G401 (cell line): ENCODE measurements at regions not wholly inside any gene's neighbourhood (a gene's known extent, or its start where the extent isn't known, plus 50 kb on each side); places are given as distances from the start of the nearest gene placed in this dataset.

Experiments used
- DNase-seq: peaks from one replicate; pipeline ENCODE4 v3.0.0-alpha.2; 2015; ENCODE audit warnings: low spot score
- in situ Hi-C: cut with HindIII; loops from 2 replicates; pipeline ENCODE4 v1.10.0; 2016; ENCODE audit warnings: low sequenced_read_pairs, mixed read lengths

- no peak for DNase-seq
- in situ Hi-C loops: no loop called here
These were observed 166.6 kb upstream of the MCTP2 start for GRCh38 chr15:94064676-94065313.

DNA sequence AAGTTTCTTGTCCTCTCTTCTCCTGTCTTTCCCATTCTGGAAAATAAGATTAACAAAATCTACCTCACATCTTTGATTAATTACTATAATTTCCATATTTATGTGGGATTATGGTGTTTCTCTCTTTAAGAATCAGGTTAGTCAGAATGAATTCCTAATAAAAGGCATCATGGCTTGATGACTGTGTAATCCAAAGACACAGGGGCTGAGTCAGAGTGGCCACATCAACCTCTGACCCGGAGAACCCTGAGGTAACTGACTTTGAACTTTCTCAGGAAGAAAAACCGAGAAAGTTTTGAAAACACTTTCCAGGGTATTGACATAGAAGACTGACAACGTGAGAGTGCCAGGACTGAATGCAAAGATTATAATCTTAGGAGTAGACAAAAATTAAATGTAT lies 170.3 kb upstream of the MCTP2 start:
- in situ Hi-C loops: no loop called here
- DNase-seq: no peak

GRCh38 chr15:94059013-94059587 lies 172.3 kb upstream of the MCTP2 start:
- in situ Hi-C loops: no loop called here
- no peak for DNase-seq

- DNase-seq: no peak
- in situ Hi-C loops: no loop called here
These were observed 174.1 kb upstream of the MCTP2 start for GRCh38 chr15:94057305-94057704.

GRCh38 chr15:94056314-94056713 lies 175.0 kb upstream of the MCTP2 start:
- in situ Hi-C loops: no loop called here
- DNase-seq: no peak

DNA sequence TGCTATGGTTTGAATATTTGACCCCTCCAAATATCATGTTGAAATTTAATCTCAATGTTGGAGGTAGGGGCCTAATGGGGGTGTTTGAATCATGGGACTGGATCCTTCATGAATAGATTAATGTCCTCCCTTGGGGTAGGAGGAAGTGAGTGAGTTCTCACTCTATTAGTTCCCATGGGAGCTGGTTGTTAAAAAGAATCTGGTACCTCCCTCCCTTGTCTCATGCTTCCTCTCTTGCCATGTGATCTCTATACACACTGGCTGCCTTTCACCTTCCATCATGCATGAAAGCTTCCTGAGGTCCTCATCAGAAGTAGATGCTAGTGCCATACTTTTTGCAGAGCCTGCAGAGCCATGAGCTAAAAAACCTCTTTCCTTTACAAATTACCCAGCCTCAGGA lies 177.7 kb upstream of the MCTP2 start:
- no peak for DNase-seq
- in situ Hi-C loops: no loop called here

- no peak for DNase-seq
- in situ Hi-C loops: no loop called here
These were observed 178.7 kb upstream of the MCTP2 start for GRCh38 chr15:94052711-94053110.

GRCh38 chr15:94047566-94047965 lies 183.8 kb upstream of the MCTP2 start:
- no peak for DNase-seq
- in situ Hi-C loops: no loop called here

DNA sequence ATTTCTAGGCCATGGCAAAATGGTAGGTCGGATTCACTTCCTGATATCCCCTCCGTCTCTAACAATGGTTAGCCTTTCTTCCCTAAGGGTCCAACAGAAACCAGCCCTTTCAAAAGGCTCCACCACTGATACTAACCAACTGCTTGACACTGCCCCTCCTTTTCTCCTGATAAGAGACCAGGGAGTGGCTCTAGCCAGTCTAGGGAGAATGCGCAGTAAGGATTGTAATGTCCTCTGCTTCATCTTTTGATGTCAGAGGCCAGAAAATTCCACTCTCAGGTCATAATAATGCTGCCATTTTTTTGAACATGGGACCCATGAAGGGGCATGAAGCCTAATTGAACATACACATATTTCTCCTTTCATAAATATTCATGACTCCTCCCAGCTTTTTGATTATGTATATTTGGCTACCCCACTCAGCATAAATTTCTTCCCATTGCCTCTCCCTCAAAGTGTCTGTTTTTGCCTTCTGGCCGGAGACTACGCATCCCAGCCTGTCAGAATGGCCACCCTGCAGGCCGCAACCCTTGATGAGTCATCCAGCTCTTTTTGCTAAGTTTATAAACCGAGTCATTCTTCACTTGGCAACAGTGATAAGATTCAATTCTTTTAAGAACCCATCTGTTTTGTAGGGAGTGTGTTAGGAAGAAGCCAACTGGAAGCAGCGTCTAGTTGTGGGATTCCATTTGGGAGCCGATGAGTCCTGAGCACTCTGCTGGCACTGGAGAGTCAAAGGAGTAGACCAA lies 189.0 kb upstream of the MCTP2 start:
- in situ Hi-C loops: no loop called here

GRCh38 chr15:94041746-94042145 lies 189.6 kb upstream of the MCTP2 start:
- in situ Hi-C loops: no loop called here
- no peak for DNase-seq

More for the DNA sequence above, 189.0 kb upstream of the MCTP2 start:
- no peak for DNase-seq

- in situ Hi-C loops: no loop called here
- DNase-seq: no peak
These were observed 190.7 kb upstream of the MCTP2 start for GRCh38 chr15:94040541-94041248.

DNA sequence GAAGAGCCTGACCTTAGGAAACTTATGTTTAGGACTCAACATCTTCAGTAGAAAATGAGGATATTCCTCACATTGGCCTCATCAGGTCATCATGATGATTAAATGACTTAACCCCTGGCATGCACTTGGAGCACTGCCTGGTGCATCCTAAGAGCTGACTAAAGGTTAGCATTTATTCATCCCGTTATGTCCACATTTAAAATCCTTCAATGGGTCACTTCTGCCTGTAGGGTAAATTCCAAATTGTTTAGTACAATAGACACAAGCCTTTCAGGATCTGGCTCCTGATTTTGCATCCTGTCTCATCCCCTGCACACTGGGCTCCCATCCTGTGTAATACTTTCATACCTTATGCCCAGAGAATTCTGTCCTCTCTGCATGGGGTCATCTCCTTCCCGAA lies 195.2 kb upstream of the MCTP2 start:
- DNase-seq: no peak
- in situ Hi-C loops: no loop called here

DNA sequence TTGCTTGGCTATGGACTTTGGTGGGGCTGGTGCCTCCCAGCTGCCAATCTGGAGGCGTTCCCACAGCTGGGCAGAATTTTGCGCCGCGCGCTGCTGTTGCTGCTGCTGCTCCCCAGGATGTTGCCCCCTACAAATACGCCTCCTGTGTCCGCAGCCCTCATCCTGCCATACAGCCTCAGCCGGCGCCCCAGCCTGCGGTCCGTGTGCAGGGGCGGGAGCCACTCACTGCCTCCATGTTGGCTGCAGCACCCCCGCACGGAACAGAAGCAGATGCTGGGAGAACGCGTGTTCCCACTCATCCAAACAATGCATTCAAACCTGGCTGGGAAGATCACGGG lies 197.7 kb upstream of the MCTP2 start:
- in situ Hi-C loops: no loop called here
- no peak for DNase-seq

DNA sequence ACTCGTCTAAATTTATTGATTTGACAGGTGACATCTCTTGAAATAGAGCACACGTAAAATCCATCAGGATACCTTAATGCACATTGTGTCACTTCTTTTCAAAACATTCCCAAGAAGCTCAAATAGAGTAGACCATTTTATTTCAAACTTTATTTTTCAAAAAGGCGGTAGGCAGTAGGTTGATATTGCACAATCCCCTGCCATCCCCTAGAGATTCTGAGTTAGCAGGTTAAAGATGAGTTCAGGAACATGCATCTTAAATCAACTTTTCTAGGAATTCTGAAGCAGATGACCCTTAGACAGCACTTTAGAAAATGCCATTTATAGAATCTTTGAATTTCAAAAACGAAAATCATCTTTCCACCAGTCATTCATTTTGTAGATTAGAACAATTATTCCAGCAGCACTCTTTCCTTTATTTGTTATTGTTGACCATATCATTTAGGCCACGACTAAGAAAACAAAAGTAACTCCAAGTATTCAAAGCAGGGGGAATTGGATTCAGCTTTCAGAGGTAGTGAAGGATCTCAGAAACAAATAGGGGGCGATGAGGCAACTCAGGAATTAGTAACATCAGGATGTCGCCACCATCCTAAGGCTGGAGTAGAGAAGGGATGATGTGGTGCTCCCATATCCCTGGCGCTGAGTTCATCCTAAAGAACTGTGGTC lies 198.2 kb upstream of the MCTP2 start:
- no peak for DNase-seq
- in situ Hi-C loops: no loop called here

DNA sequence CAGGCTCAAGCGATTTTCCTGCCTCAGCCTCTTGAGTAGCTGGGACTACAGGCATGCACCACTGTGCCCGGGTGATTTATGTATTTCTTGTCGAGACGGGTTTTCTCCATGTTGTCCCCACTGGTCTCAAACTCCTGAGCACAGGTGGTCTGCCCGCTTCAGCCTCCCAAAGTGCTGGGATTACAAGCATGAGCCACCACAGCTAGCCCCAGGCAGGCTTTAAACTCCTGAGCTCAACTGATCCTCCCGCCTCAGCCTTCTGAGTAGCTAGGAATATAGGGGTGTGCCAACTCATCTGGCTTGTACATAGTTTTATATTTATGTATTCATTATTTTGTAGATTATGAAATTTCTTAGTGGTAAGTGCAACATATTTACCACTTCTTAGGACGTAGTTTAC lies 198.8 kb upstream of the MCTP2 start:
- no peak for DNase-seq
- in situ Hi-C loops: no loop called here

DNA sequence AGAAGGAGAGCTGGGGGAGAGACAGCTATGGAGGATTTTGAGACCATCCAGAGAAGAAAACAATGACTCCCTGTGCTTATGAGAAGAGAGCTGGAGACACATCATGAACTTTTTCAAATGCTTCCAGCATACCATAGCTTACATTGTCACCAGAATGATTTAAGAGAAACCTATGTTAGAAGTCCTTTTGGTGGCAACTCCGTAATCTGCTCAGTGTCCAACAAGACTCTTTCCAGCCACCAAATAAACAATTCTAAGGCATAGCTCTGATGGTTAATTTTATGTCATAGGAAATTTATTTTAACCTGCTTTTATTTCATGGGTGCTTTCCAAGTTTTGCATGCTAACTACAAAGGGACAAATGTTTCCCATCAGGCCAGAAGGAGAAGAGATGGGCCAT lies 200.3 kb upstream of the MCTP2 start:
- in situ Hi-C loops: no loop called here
- no peak for DNase-seq

- no peak for DNase-seq
- in situ Hi-C loops: no loop called here
These were observed 201.9 kb upstream of the MCTP2 start for GRCh38 chr15:94029495-94029894.

- in situ Hi-C loops: no loop called here
- DNase-seq: no peak
These were observed 202.6 kb upstream of the MCTP2 start for GRCh38 chr15:94028809-94029208.

- in situ Hi-C loops: no loop called here
- no peak for DNase-seq
These were observed 203.2 kb upstream of the MCTP2 start for GRCh38 chr15:94028121-94028520.

DNA sequence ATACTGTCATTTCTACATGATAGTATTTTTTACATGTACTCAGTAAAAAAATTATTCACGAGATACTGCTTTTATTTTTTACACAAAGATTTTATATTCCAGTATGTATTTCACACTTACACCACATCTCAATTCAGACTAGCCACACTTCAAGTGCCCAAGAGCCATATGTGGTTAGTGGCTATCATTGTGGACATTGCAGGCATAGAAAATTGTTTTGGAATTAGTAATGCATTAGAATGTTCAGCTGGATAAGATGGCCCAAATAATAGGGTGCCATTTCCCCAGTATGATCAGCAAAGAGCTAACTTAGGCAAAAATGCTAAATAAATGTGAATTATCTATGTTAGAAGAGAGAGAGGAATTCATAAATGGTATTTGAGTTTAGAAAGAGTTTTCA lies 203.8 kb upstream of the MCTP2 start:
- in situ Hi-C loops: no loop called here
- no peak for DNase-seq
